Retinal pigment epithelial cell (primary cell): ENCODE measurements at regions not wholly inside any gene's neighbourhood (a gene's known extent, or its start where the extent isn't known, plus 50 kb on each side); places are given as distances from the start of the nearest gene placed in this dataset.
"Not testable (repeated sequence)": the region's sequence is repeated elsewhere in the genome, so short reads cannot be mapped to it uniquely, and the experiment has no call there.

Source experiments
- DNase-seq: peaks from one replicate; pipeline ENCODE4 v3.0.0-alpha.2; 2010; ENCODE audit warnings: low read depth
- H3K4me3 ChIP-seq: 2 replicates; pipeline ENCODE4 v1.5.1; 2011; ENCODE audit warnings: mild to moderate bottlenecking, low read length, control low read depth, moderate library complexity
- CTCF ChIP-seq: conservative IDR thresholded peaks from 2 replicates; pipeline ENCODE4 v1.5.1; 2011; ENCODE audit warnings: low read depth, low read length, control low read depth, inconsistent platforms

- no peak overlapping the region for H3K4me3 ChIP-seq
- TF ChIP-seq CTCF = no peak
- DNase-seq = no peak
Observed at GRCh38 chr9:85321561-85321960, 420.2 kb downstream of the AGTPBP1 start.

- H3K4me3 ChIP-seq = no peak overlapping the region
- no peak for DNase-seq
- TF ChIP-seq CTCF = no peak
Observed at GRCh38 chr9:85319936-85320656, 421.7 kb downstream of the AGTPBP1 start.

GRCh38 chr9:85315535-85315934 is 426.2 kb downstream of the AGTPBP1 start:
- not testable (repeated sequence) for H3K4me3 ChIP-seq, DNase-seq

GRCh38 chr9:85310573-85310972 is 431.2 kb downstream of the AGTPBP1 start:
- no peak overlapping the region for H3K4me3 ChIP-seq
- DNase-seq = no peak
- TF ChIP-seq CTCF = no peak

- DNase-seq = no peak
- TF ChIP-seq CTCF = no peak
- H3K4me3 ChIP-seq = no peak overlapping the region
Observed at GRCh38 chr9:85303757-85304134, 438.0 kb downstream of the AGTPBP1 start.

- no peak overlapping the region for H3K4me3 ChIP-seq
- no peak for TF ChIP-seq CTCF
- DNase-seq = no peak
Observed at GRCh38 chr9:85302938-85303756, 438.6 kb downstream of the AGTPBP1 start.

GRCh38 chr9:85298499-85298898 is 443.3 kb downstream of the AGTPBP1 start:
- TF ChIP-seq CTCF = no peak
- DNase-seq = no peak
- no peak overlapping the region for H3K4me3 ChIP-seq

GRCh38 chr9:85295244-85295643 is 446.5 kb downstream of the AGTPBP1 start:
- H3K4me3 ChIP-seq, DNase-seq: not testable (repeated sequence)
